Lower leg skin (tissue), 4 donors: ENCODE measurements at regions not wholly inside any gene's neighbourhood (a gene's known extent, or its start where the extent isn't known, plus 50 kb on each side); places are given as distances from the start of the nearest gene placed in this dataset.
A peak's percentile ranks its signal among the peaks of the same experiment; 100 is the strongest.
"Not testable (repeated sequence)": the region's sequence is repeated elsewhere in the genome, so short reads cannot be mapped to it uniquely, and the experiment has no call there.

Source experiments
- DNase-seq, 2 donors: peaks; one replicate each; pipeline ENCODE4 v3.0.0-alpha.2; 2019; ENCODE audit warnings: low spot score in 2 of 2
- H3K4me3 ChIP-seq: fragments of 200-600 bp; sonication (generic); 2 replicates; pipeline ENCODE4 v1.5.1; 2017; ENCODE audit warnings: mild to moderate bottlenecking, low read depth; ENCODE audit not compliant: poor library complexity, severe bottlenecking
- POLR2A ChIP-seq, 2 donors: fragments of 450-650 bp; IDR thresholded peaks; one replicate each; pipeline ENCODE4 v1.6.1; 2016 to 2017; ENCODE audit warnings: antibody characterized with exemption in 2 of 2, mild to moderate bottlenecking in 1 of 2, moderate library complexity in 1 of 2
- WGBS, 2 donors: methylation state at CpG; one replicate each; pipeline ENCODE4 v1.1.5; 2018; 5-methylcytosine and 5-hydroxymethylcytosine counted together
- intact Hi-C: fragments of 100-400 bp; cut with DNase I; formaldehyde crosslinking; loops from one replicate; pipeline ENCODE4 v1.15.0; 2023; ENCODE audit warnings: low total_unique reads
- TF ChIP-seq, protein P1 (sequence below), 3 donors: fragments of 450-650 bp; IDR thresholded peaks; one replicate each; pipeline ENCODE4 v1.5.1; 2016; ENCODE audit warnings: antibody characterized with exemption in 3 of 3, mild to moderate bottlenecking in 3 of 3, moderate library complexity in 2 of 3

- TF ChIP-seq, protein P1, sequence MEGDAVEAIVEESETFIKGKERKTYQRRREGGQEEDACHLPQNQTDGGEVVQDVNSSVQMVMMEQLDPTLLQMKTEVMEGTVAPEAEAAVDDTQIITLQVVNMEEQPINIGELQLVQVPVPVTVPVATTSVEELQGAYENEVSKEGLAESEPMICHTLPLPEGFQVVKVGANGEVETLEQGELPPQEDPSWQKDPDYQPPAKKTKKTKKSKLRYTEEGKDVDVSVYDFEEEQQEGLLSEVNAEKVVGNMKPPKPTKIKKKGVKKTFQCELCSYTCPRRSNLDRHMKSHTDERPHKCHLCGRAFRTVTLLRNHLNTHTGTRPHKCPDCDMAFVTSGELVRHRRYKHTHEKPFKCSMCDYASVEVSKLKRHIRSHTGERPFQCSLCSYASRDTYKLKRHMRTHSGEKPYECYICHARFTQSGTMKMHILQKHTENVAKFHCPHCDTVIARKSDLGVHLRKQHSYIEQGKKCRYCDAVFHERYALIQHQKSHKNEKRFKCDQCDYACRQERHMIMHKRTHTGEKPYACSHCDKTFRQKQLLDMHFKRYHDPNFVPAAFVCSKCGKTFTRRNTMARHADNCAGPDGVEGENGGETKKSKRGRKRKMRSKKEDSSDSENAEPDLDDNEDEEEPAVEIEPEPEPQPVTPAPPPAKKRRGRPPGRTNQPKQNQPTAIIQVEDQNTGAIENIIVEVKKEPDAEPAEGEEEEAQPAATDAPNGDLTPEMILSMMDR (IDR thresholded peaks at IDR 0.05) = no peak
- TF ChIP-seq POLR2A (IDR thresholded peaks at IDR 0.05) = no peak
- WGBS, 2 donors = 76 to 88% methylated on average over 8 of the region's 8 CpGs
- DNase-seq = no peak
- intact Hi-C loops = no loop called here
- no peak overlapping the region for H3K4me3 ChIP-seq
Measured at GRCh38 chr1:148373192-148373925, 109.7 kb downstream of the PPIAL4G start.

DNA sequence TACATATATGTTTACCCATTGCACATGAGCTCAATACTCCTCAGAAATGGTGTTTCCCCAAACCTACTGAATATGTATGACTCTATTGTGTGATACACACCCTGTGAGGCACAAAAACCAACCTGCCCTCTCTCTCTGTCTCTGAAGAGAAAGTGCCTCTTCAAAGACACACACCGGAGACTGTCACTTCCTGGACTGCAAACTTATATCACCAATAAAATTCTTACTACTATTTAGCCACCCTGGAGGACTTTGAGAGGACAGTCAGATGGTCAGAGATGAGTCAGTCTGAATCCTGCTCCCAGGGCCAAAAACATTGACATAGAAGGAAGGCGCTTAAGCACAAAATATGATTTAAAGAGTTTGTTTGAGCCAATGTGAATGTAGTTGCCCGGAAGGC lies 110.4 kb downstream of the PPIAL4G start:
- TF ChIP-seq, protein P1 (IDR thresholded peaks at IDR 0.05) = no peak
- no peak for TF ChIP-seq POLR2A (IDR thresholded peaks at IDR 0.05)
- 54 to 73% methylated on average over 3 of the region's 3 CpGs for WGBS, 2 donors
- intact Hi-C loops = no loop called here
- no peak overlapping the region for H3K4me3 ChIP-seq
- DNase-seq = no peak

DNA sequence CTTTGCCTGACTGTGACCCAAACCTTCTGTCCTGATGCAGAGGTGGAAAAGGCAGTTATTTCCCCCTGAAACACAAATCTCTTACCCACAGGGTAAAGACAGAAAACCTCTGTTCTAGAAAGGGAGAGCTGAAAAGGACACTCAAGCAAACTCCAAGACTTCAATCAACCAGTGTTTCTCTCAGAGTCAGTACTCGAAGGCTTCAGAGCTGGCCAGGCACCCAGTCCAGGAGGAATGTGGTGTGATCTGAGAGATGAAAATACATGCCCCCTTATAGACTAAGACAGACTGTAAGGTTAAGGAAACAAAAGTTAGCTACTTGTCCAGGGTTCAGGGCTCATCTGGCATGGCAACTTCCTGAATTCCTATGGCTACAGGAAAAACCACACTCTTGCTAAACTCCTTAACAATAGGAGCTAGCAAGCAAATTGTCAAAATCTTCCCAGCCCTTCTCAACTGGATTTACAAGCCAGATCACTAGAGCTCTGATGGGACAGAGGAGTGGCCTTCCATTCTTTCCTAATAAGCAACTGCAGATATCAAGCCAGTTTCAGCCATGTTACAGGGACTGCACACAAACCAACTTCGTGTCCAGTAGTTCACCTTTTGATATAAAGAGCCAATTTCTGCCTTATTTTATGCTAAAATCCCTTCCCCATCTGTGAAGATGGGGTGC lies 110.9 kb downstream of the PPIAL4G start:
- intact Hi-C loops, DNase-seq, H3K4me3 ChIP-seq: not testable (repeated sequence)
- 85 to 89% methylated on average over 2 of the region's 2 CpGs for WGBS, 2 donors

- 12 to 17% methylated on average over 4 of the region's 4 CpGs for WGBS, 2 donors
- peak; percentile 61 to 92 for DNase-seq
- intact Hi-C loops, H3K4me3 ChIP-seq: not testable (repeated sequence)
Measured at GRCh38 chr1:148371551-148371994, 111.5 kb downstream of the PPIAL4G start.

DNA sequence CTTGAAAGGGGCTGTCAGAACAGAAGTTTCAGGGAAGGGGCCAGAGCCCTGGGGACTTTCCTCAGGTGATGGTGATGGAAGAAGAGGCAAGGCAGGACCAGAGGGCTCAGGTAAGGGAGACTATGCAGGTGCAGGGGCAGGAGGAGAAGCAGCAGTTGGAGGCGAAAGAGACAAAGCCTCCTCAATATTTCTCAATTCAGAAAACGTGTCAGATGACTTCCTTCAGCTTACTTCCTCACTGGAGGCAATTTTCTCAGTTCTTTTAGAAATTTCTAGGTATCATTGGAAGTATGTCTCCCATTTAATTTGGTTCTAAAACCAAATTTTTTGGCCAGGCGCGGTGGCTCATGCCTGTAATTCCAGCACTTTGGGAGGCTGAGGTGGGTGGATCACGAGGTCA lies 112.4 kb downstream of the PPIAL4G start:
- H3K4me3 ChIP-seq, DNase-seq, intact Hi-C loops: not testable (repeated sequence)
- WGBS, 2 donors = 80 to 85% methylated on average over 5 of the region's 5 CpGs

DNA sequence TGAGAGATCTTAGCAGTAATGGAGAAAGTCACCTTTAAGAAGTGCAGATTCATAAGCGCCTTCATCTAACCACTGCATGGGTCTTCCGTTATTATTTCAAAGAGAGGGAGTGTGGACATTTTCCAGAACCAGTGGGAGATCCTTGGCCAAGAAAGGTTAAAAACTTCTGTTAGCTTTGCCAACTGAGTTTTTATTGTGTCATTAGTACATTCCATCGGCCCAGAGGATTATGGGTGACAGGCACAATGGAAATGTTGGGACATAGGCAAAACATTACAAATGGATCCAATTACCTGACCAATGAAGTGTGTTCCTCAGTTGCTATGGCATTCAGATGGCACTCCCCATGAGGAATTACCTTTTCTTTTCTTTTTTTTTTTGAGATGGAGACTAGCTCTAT lies 115.5 kb downstream of the PPIAL4G start:
- no peak for TF ChIP-seq POLR2A (IDR thresholded peaks at IDR 0.05)
- 80 to 81% methylated on average over 3 of the region's 3 CpGs for whole genome bisulfite sequencing, 2 donors
- no peak for DNase-seq
- intact Hi-C loops = no loop called here
- no peak overlapping the region for H3K4me3 ChIP-seq

GRCh38 chr1:148366136-148366753 lies 116.9 kb downstream of the PPIAL4G start:
- H3K4me3 ChIP-seq, intact Hi-C loops, DNase-seq: not testable (repeated sequence)
- WGBS, 2 donors = 52 to 66% methylated on average over 5 of the region's 5 CpGs

- whole genome bisulfite sequencing, 2 donors = 75 to 93% methylated on average over 2 of the region's 2 CpGs
- intact Hi-C loops = not testable (repeated sequence)
Measured at GRCh38 chr1:148365151-148365550, 118.0 kb downstream of the PPIAL4G start.

DNA sequence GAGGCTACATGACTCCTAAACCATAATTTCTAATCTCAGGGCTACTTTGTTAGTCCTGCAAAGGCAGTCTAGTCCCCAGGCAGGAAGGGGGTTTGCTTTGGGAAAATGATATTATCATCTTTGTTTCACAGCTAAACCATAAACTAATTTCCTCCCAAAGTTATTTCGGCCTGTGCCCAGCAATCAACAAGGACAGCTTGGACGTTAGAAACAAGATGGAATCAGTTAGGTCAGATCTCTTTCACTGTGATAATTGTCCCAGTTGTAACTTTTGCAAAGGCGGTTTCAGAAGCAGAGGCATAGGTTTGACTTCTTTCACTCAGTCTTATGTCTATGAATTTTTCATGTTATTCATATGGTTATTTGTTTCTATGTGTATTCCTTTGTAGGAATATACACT lies 119.1 kb downstream of the PPIAL4G start:
- DNase-seq, intact Hi-C loops, H3K4me3 ChIP-seq: not testable (repeated sequence)
- 81 to 83% methylated on average over 3 of the region's 3 CpGs for WGBS, 2 donors

More at GRCh38 chr1:148365151-148365550, 118.0 kb downstream of the PPIAL4G start:
- not testable (repeated sequence) for H3K4me3 ChIP-seq, DNase-seq
